ENCODE measurements at regions not wholly inside any gene's neighbourhood (a gene's known extent, or its start where the extent isn't known, plus 50 kb on each side); places are given as distances from the start of the nearest gene placed in this dataset.

DNA sequence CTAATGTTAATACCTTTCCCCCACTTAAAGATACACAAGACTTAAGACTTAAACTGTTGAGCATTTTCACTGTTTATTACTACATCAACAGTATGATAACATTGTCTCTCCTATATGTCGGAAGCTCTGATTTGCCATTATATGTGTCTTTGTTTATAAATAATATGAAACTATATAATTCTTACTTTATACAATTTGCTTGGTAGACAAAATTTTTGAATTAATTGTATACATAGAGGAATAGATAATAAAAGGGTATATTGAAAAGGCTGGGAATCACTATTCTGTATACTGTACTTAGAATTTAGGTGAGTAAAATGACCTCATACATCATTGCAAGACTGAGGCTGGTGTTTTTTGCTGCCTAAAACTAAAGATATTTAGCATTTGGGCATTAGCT is 82.1 kb upstream of the HDAC9 start:
- TF ChIP-seq, protein P1, sequence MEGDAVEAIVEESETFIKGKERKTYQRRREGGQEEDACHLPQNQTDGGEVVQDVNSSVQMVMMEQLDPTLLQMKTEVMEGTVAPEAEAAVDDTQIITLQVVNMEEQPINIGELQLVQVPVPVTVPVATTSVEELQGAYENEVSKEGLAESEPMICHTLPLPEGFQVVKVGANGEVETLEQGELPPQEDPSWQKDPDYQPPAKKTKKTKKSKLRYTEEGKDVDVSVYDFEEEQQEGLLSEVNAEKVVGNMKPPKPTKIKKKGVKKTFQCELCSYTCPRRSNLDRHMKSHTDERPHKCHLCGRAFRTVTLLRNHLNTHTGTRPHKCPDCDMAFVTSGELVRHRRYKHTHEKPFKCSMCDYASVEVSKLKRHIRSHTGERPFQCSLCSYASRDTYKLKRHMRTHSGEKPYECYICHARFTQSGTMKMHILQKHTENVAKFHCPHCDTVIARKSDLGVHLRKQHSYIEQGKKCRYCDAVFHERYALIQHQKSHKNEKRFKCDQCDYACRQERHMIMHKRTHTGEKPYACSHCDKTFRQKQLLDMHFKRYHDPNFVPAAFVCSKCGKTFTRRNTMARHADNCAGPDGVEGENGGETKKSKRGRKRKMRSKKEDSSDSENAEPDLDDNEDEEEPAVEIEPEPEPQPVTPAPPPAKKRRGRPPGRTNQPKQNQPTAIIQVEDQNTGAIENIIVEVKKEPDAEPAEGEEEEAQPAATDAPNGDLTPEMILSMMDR (IDR thresholded peaks at IDR 0.05), result no peak
- no peak for TF ChIP-seq POLR2AphosphoS5 (IDR thresholded peaks at IDR 0.05; ENCODE audit: insufficient read depth in 1 of 2, low read depth in 1 of 2)
